Breast epithelium (tissue), 4 donors: ENCODE measurements at regions not wholly inside any gene's neighbourhood (a gene's known extent, or its start where the extent isn't known, plus 50 kb on each side); places are given as distances from the start of the nearest gene placed in this dataset.

Experiments
- DNase-seq, 2 donors: peaks; one replicate each; pipeline ENCODE4 v3.0.0-alpha.2; 2019; ENCODE audit warnings: low spot score in 2 of 2
- H3K27ac ChIP-seq, 2 donors: fragments of 200-600 bp; sonication (generic) in 1 of 2; one replicate each; pipeline ENCODE4 v1.5.1; 2016 to 2019; ENCODE audit warnings: mild to moderate bottlenecking in 1 of 2
- H3K27me3 ChIP-seq, 2 donors: fragments of 200-600 bp; sonication (generic) in 1 of 2; one replicate each; pipeline versions ENCODE4 v1.5.1 to v1.6.0; 2017 to 2019; ENCODE audit warnings: control low read depth in 1 of 2, mild to moderate bottlenecking in 1 of 2
- H3K36me3 ChIP-seq: fragments of 200-600 bp; one replicate; pipeline ENCODE4 v1.5.1; 2019
- H3K4me1 ChIP-seq, 2 donors: fragments of 200-600 bp; sonication (generic); one replicate each; pipeline ENCODE4 v1.5.1; 2016 to 2019; ENCODE audit warnings: control low read depth in 1 of 2
- H3K4me3 ChIP-seq, 3 donors: fragments of 200-600 bp; sonication (generic); 1 replicate in 2 of 3; 2 replicates in 1 of 3; pipeline ENCODE4 v1.5.1; 2016 to 2019; ENCODE audit warnings: mild to moderate bottlenecking in 3 of 3, moderate library complexity in 2 of 3
- H3K9me3 ChIP-seq, 2 donors: fragments of 200-600 bp; sonication (generic) in 1 of 2; one replicate each; pipeline ENCODE4 v1.5.1; 2016 to 2019; ENCODE audit warnings: control low read depth in 1 of 2
- CTCF ChIP-seq, 3 donors: fragments of 450-650 bp; IDR thresholded peaks; one replicate each; pipeline ENCODE4 v1.5.1; 2016 to 2017; ENCODE audit warnings: antibody characterized with exemption in 3 of 3, mild to moderate bottlenecking in 3 of 3, moderate library complexity in 3 of 3
- POLR2A ChIP-seq: fragments of 450-650 bp; IDR thresholded peaks from one replicate; pipeline ENCODE4 v1.6.1; 2016; ENCODE audit warnings: antibody characterized with exemption, mild to moderate bottlenecking, moderate library complexity
- POLR2AphosphoS5 ChIP-seq, 3 donors: sonication (generic); formaldehyde crosslinking; IDR thresholded peaks; one replicate each; pipeline ENCODE4 v1.6.1; 2017; ENCODE audit warnings: antibody characterized with exemption in 3 of 3
- intact Hi-C: fragments of 100-400 bp; cut with DNase I; formaldehyde crosslinking; loops from one replicate; pipeline ENCODE4 v1.15.1; 2023; ENCODE audit warnings: low total_unique reads

- no peaks in the 10 kb centered on the region for H3K4me1 ChIP-seq
- no peaks in the 10 kb centered on the region for H3K27me3 ChIP-seq
- DNase-seq: no peak
- intact Hi-C loops: no loop called here
- H3K36me3 ChIP-seq: no peaks in the 10 kb centered on the region
- no peak for TF ChIP-seq POLR2A
- no peak for TF ChIP-seq POLR2AphosphoS5 (IDR thresholded peaks at IDR 0.05)
- no peak for TF ChIP-seq CTCF (IDR thresholded peaks at IDR 0.05)
- no peaks in the 10 kb centered on the region for H3K9me3 ChIP-seq
- peak overlapping the region in 1 of 2 donors; percentile 21 for H3K27ac ChIP-seq
- no peak overlapping the region for H3K4me3 ChIP-seq
Observed at GRCh38 chr5:158465086-158465972, 606.4 kb upstream of the CLINT1 start.

GRCh38 chr5:158464383-158464782 is 605.4 kb upstream of the CLINT1 start:
- no peaks in the 10 kb centered on the region for H3K27me3 ChIP-seq
- intact Hi-C loops: no loop called here
- H3K36me3 ChIP-seq: no peaks in the 10 kb centered on the region
- H3K4me1 ChIP-seq: no peaks in the 10 kb centered on the region
- peak overlapping the region in 1 of 2 donors; percentile 21 for H3K27ac ChIP-seq
- no peak for DNase-seq
- TF ChIP-seq CTCF (IDR thresholded peaks at IDR 0.05) (no peak), POLR2A (no peak), POLR2AphosphoS5 (IDR thresholded peaks at IDR 0.05) (no peak)
- no peaks in the 10 kb centered on the region for H3K9me3 ChIP-seq
- no peak overlapping the region for H3K4me3 ChIP-seq

GRCh38 chr5:158463938-158464337 is 605.0 kb upstream of the CLINT1 start:
- intact Hi-C loops: no loop called here
- TF ChIP-seq POLR2A (no peak), CTCF (IDR thresholded peaks at IDR 0.05) (no peak), POLR2AphosphoS5 (IDR thresholded peaks at IDR 0.05) (peak in 2 of 3 donors; percentile 59 to 84)
- peak overlapping the region in 1 of 2 donors; percentile 21 for H3K27ac ChIP-seq

GRCh38 chr5:158463188-158463587 is 604.2 kb upstream of the CLINT1 start:
- Histone ChIP-seq H3K4me1 (no peaks in the 10 kb centered on the region), H3K27me3 (no peaks in the 10 kb centered on the region), H3K9me3 (no peaks in the 10 kb centered on the region), H3K27ac (peak overlapping the region in 1 of 2 donors; percentile 12), H3K4me3 (no peak overlapping the region), H3K36me3 (no peaks in the 10 kb centered on the region)
- no peak for DNase-seq
- TF ChIP-seq POLR2A (no peak), CTCF (IDR thresholded peaks at IDR 0.05) (no peak), POLR2AphosphoS5 (IDR thresholded peaks at IDR 0.05) (no peak)
- intact Hi-C loops: no loop called here

More at GRCh38 chr5:158463938-158464337, 605.0 kb upstream of the CLINT1 start:
- Histone ChIP-seq H3K36me3 (no peaks in the 10 kb centered on the region), H3K4me1 (no peaks in the 10 kb centered on the region), H3K27me3 (no peaks in the 10 kb centered on the region), H3K9me3 (no peaks in the 10 kb centered on the region), H3K4me3 (no peak overlapping the region)
- peak in 1 of 2 donors; percentile 24 for DNase-seq

- intact Hi-C loops: no loop called here
- DNase-seq: no peak
Observed at GRCh38 chr5:158462349-158463114, 603.6 kb upstream of the CLINT1 start.

More at GRCh38 chr5:158462349-158463114, 603.6 kb upstream of the CLINT1 start:
- H3K4me3 ChIP-seq: no peak overlapping the region
- H3K27me3 ChIP-seq: no peaks in the 10 kb centered on the region
- H3K4me1 ChIP-seq: no peaks in the 10 kb centered on the region
- TF ChIP-seq POLR2A: no peak
- H3K9me3 ChIP-seq: no peaks in the 10 kb centered on the region
- H3K27ac ChIP-seq: peak overlapping the region; percentile 3 to 17
- H3K36me3 ChIP-seq: no peaks in the 10 kb centered on the region
